DND-41 (cell line): ENCODE measurements at regions not wholly inside any gene's neighbourhood (a gene's known extent, or its start where the extent isn't known, plus 50 kb on each side); places are given as distances from the start of the nearest gene placed in this dataset.
"Not testable (repeated sequence)": the region's sequence is repeated elsewhere in the genome, so short reads cannot be mapped to it uniquely, and the experiment has no call there.

Experiments used
- ATAC-seq: fragments of 200-7000 bp; cut with Tn5 transposase; 3 replicates; pipeline ENCODE4 v1.9.1; 2021; ENCODE audit warnings: low read depth; ENCODE audit not compliant: insufficient read depth
- DNase-seq: peaks from one replicate; pipeline ENCODE4 v3.0.0-alpha.2; 2020
- H2AFZ ChIP-seq: 2 replicates; pipeline ENCODE4 v1.6.0; 2012; ENCODE audit warnings: low read depth, low read length
- H3K27ac ChIP-seq: 2 replicates; pipeline ENCODE4 v1.5.1; 2012; ENCODE audit warnings: low read length, inconsistent platforms
- H3K27me3 ChIP-seq: fragments of 200-600 bp; sonication (generic); 2 replicates; pipeline ENCODE4 v1.6.0; 2012; ENCODE audit warnings: low read length, mild to moderate bottlenecking, inconsistent platforms; ENCODE audit not compliant: insufficient read depth, poor library complexity
- H3K36me3 ChIP-seq: 2 replicates; pipeline ENCODE4 v1.5.1; 2012; ENCODE audit warnings: low read length, inconsistent platforms; ENCODE audit not compliant: insufficient read depth
- H3K4me1 ChIP-seq: 2 replicates; pipeline ENCODE4 v1.5.1; 2012; ENCODE audit warnings: mild to moderate bottlenecking, low read length; ENCODE audit not compliant: insufficient read depth
- H3K4me2 ChIP-seq: 2 replicates; pipeline ENCODE4 v1.6.0; 2012; ENCODE audit warnings: mild to moderate bottlenecking, moderate library complexity, low read length, inconsistent platforms; ENCODE audit not compliant: insufficient read depth
- H3K4me3 ChIP-seq, 2 experiments: fragments of 200-600 bp in 1 of 2; shearing (Covaris generic) in 1 of 2; 2 replicates each; pipeline ENCODE4 v1.5.1; 2012 to 2016; ENCODE audit warnings: inconsistent platforms in 2 of 2, low read length in 2 of 2, mild to moderate bottlenecking in 2 of 2, low read depth in 1 of 2, moderate library complexity in 1 of 2
- H3K79me2 ChIP-seq: 2 replicates; pipeline ENCODE4 v1.6.0; 2012; ENCODE audit warnings: low read length, inconsistent platforms; ENCODE audit not compliant: insufficient read depth
- H3K9ac ChIP-seq: 2 replicates; pipeline ENCODE4 v1.6.0; 2012; ENCODE audit warnings: low read depth, mild to moderate bottlenecking, inconsistent platforms, low read length, moderate library complexity
- H3K9me3 ChIP-seq: 2 replicates; pipeline ENCODE4 v1.5.1; 2012; ENCODE audit warnings: low read length, moderate library complexity, mild to moderate bottlenecking, inconsistent platforms; ENCODE audit not compliant: insufficient read depth, severe bottlenecking
- H4K20me1 ChIP-seq: 2 replicates; pipeline ENCODE4 v1.6.0; 2012; ENCODE audit warnings: low read length; ENCODE audit not compliant: insufficient read depth
- CTCF ChIP-seq: IDR thresholded peaks from 2 replicates; pipeline ENCODE4 v1.5.1; 2012; ENCODE audit warnings: borderline replicate concordance, low read length, moderate library complexity, mild to moderate bottlenecking; ENCODE audit not compliant: poor library complexity, severe bottlenecking; ENCODE audit errors: extremely low read depth
- EZH2 ChIP-seq: IDR thresholded peaks from 3 replicates; pipeline ENCODE4 v1.6.1; 2012; ENCODE audit warnings: borderline replicate concordance, low read depth, mild to moderate bottlenecking, moderate library complexity, low read length, inconsistent platforms; ENCODE audit not compliant: severe bottlenecking

- DNase-seq = no peak
- ATAC-seq = no peak
- H4K20me1 ChIP-seq = no peaks in the 10 kb centered on the region
- no peaks in the 10 kb centered on the region for H3K79me2 ChIP-seq
- H3K4me2 ChIP-seq = no peak overlapping the region
- H3K36me3 ChIP-seq = no peaks in the 10 kb centered on the region
- no peaks in the 10 kb centered on the region for H3K27me3 ChIP-seq
- H3K4me1 ChIP-seq = no peaks in the 10 kb centered on the region
- no peak overlapping the region for H2AFZ ChIP-seq
- peaks cover 4% of the 10 kb centered on the region for H3K9me3 ChIP-seq
- TF ChIP-seq CTCF (no peak), EZH2 (no peak)
- no peak overlapping the region for H3K4me3 ChIP-seq
- no peak overlapping the region for H3K27ac ChIP-seq
- H3K9ac ChIP-seq = no peak overlapping the region
Measured at GRCh38 chr7:145462463-145462862, 626.6 kb upstream of the TPK1 start.

GRCh38 chr7:145434811-145435210 lies 599.0 kb upstream of the TPK1 start:
- Histone ChIP-seq H3K79me2 (no peaks in the 10 kb centered on the region), H3K27me3 (no peaks in the 10 kb centered on the region), H3K4me1 (no peaks in the 10 kb centered on the region), H3K4me3 (no peak overlapping the region), H3K36me3 (no peaks in the 10 kb centered on the region), H2AFZ (no peak overlapping the region), H4K20me1 (no peaks in the 10 kb centered on the region), H3K9me3 (no peaks in the 10 kb centered on the region), H3K9ac (no peak overlapping the region), H3K27ac (no peak overlapping the region), H3K4me2 (no peak overlapping the region)
- TF ChIP-seq CTCF = no peak
- TF ChIP-seq EZH2 = no peak
- ATAC-seq = no peak
- DNase-seq = no peak

- Histone ChIP-seq H4K20me1 (no peaks in the 10 kb centered on the region), H3K27me3 (no peaks in the 10 kb centered on the region), H2AFZ (no peak overlapping the region), H3K4me2 (no peak overlapping the region), H3K4me3 (no peak overlapping the region), H3K27ac (no peak overlapping the region), H3K79me2 (no peaks in the 10 kb centered on the region), H3K9ac (no peak overlapping the region), H3K36me3 (no peaks in the 10 kb centered on the region), H3K4me1 (no peaks in the 10 kb centered on the region), H3K9me3 (no peaks in the 10 kb centered on the region)
- DNase-seq = no peak
- TF ChIP-seq CTCF (no peak), EZH2 (no peak)
- ATAC-seq = no peak
Measured at GRCh38 chr7:145431834-145432233, 596.0 kb upstream of the TPK1 start.

- not testable (repeated sequence) for H3K9me3 ChIP-seq, H4K20me1 ChIP-seq, H3K27ac ChIP-seq, H3K36me3 ChIP-seq, H3K79me2 ChIP-seq, H3K4me3 ChIP-seq, H2AFZ ChIP-seq, ATAC-seq, DNase-seq, H3K9ac ChIP-seq, H3K4me2 ChIP-seq, H3K4me1 ChIP-seq, H3K27me3 ChIP-seq
Measured at GRCh38 chr7:145418481-145418880, 582.6 kb upstream of the TPK1 start.
